Upper lobe of left lung (tissue), 6 donors: ENCODE measurements at regions not wholly inside any gene's neighbourhood (a gene's known extent, or its start where the extent isn't known, plus 50 kb on each side); places are given as distances from the start of the nearest gene placed in this dataset.
"Not testable (repeated sequence)": the region's sequence is repeated elsewhere in the genome, so short reads cannot be mapped to it uniquely, and the experiment has no call there.

ENCODE experiments used
- ATAC-seq, 2 donors: fragments of 200-7000 bp; cut with Tn5 transposase; one replicate each; pipeline ENCODE4 v1.9.1; 2022; ENCODE audit warnings: mild to moderate bottlenecking in 2 of 2, moderate library complexity in 2 of 2; ENCODE audit not compliant: low FRiP score in 2 of 2
- DNase-seq, 2 donors: peaks; one replicate each; pipeline ENCODE4 v3.0.0-alpha.2; 2019 to 2020
- H3K27ac ChIP-seq, 4 donors: fragments of 200-600 bp; sonication (generic); one replicate each; pipeline ENCODE4 v1.5.1; 2016 to 2019
- H3K27me3 ChIP-seq, 4 donors: fragments of 200-600 bp; sonication (generic); one replicate each; pipeline ENCODE4 v1.5.1; 2017 to 2019
- H3K36me3 ChIP-seq, 4 donors: fragments of 200-600 bp; sonication (generic); one replicate each; pipeline ENCODE4 v1.5.1; 2016 to 2019
- H3K4me1 ChIP-seq, 4 donors: fragments of 200-600 bp; sonication (generic); one replicate each; pipeline ENCODE4 v1.5.1; 2018 to 2019
- H3K4me3 ChIP-seq, 4 donors: fragments of 200-600 bp; sonication (generic); one replicate each; pipeline ENCODE4 v1.5.1; 2017 to 2019; ENCODE audit warnings: mild to moderate bottlenecking in 2 of 4, moderate library complexity in 1 of 4
- H3K9me3 ChIP-seq, 4 donors: fragments of 200-600 bp; sonication (generic); one replicate each; pipeline ENCODE4 v1.5.1; 2018 to 2019
- CTCF ChIP-seq, 6 experiments: fragments of 450-650 bp in 4 of 6; fragments of 200-600 bp in 2 of 6; sonication (generic) in 2 of 6; IDR thresholded peaks; one replicate each; pipeline ENCODE4 v1.5.1; 2016 to 2019; ENCODE audit warnings: antibody characterized with exemption in 6 of 6
- EP300 ChIP-seq, 4 donors: sonication (generic); formaldehyde crosslinking; IDR thresholded peaks; one replicate each; pipeline ENCODE4 v1.5.1; 2017; ENCODE audit warnings: antibody characterized with exemption in 4 of 4, control low read depth in 2 of 4
- POLR2A ChIP-seq, 4 donors: fragments of 450-650 bp; IDR thresholded peaks; one replicate each; pipeline ENCODE4 v1.5.1; 2016 to 2017; ENCODE audit warnings: antibody characterized with exemption in 4 of 4, mild to moderate bottlenecking in 2 of 4
- POLR2AphosphoS5 ChIP-seq, 2 donors: sonication (generic); formaldehyde crosslinking; IDR thresholded peaks; one replicate each; pipeline ENCODE4 v1.5.1; 2017; ENCODE audit warnings: antibody characterized with exemption in 2 of 2
- WGBS, 2 donors: methylation state at CpG; one replicate each; pipeline ENCODE4 v1.1.5; 2017 to 2018; 5-methylcytosine and 5-hydroxymethylcytosine counted together
- donor health status: DM: no; HTN: no; CAD: no; lungs with moderate emphysema.
- donor health status: DM: no; HTN: yes; CAD: no; lungs with severe emphysema.

GRCh38 chr11:22521226-22521625 is 104.4 kb downstream of the FANCF start:
- no peak for DNase-seq
- Histone ChIP-seq H3K27me3 (no peaks in the 10 kb centered on the region), H3K36me3 (no peaks in the 10 kb centered on the region), H3K27ac (no peak overlapping the region), H3K9me3 (no peaks in the 10 kb centered on the region), H3K4me3 (no peak overlapping the region), H3K4me1 (no peaks in the 10 kb centered on the region)
- no peak for ATAC-seq
- 84 to 86% methylated on average over 2 of the region's 2 CpGs for WGBS, 2 donors
- no peak for TF ChIP-seq CTCF (IDR thresholded peaks at IDR 0.05)

- Histone ChIP-seq H3K4me3 (no peak overlapping the region), H3K4me1 (no peaks in the 10 kb centered on the region), H3K27me3 (no peaks in the 10 kb centered on the region), H3K9me3 (no peaks in the 10 kb centered on the region), H3K27ac (no peak overlapping the region), H3K36me3 (no peaks in the 10 kb centered on the region)
- TF ChIP-seq CTCF (IDR thresholded peaks at IDR 0.05) (no peak), POLR2A (IDR thresholded peaks at IDR 0.05) (no peak), POLR2AphosphoS5 (IDR thresholded peaks at IDR 0.05) (no peak), EP300 (IDR thresholded peaks at IDR 0.05) (no peak)
- DNase-seq (no peak), ATAC-seq (no peak)
These were observed 105.1 kb downstream of the FANCF start for GRCh38 chr11:22520521-22520920.

- not testable (repeated sequence) for H3K9me3 ChIP-seq, H3K4me1 ChIP-seq, H3K27me3 ChIP-seq, DNase-seq, H3K4me3 ChIP-seq, H3K27ac ChIP-seq, ATAC-seq, H3K36me3 ChIP-seq
- WGBS, 2 donors: 79 to 84% methylated on average over 2 of the region's 2 CpGs
These were observed 107.3 kb downstream of the FANCF start for GRCh38 chr11:22518344-22518743.

- 83 to 84% methylated on average over 5 of the region's 5 CpGs for WGBS, 2 donors
- no peak for ATAC-seq
- no peak for DNase-seq
These were observed 109.5 kb downstream of the FANCF start for GRCh38 chr11:22516111-22516510.

GRCh38 chr11:22512457-22512856 is 113.2 kb downstream of the FANCF start:
- ATAC-seq: no peak
- H3K27ac ChIP-seq: no peak overlapping the region

More at GRCh38 chr11:22516111-22516510, 109.5 kb downstream of the FANCF start:
- Histone ChIP-seq H3K27me3 (no peaks in the 10 kb centered on the region), H3K4me3 (no peak overlapping the region), H3K4me1 (no peaks in the 10 kb centered on the region), H3K36me3 (no peaks in the 10 kb centered on the region), H3K9me3 (no peaks in the 10 kb centered on the region), H3K27ac (no peak overlapping the region)
- no peak for TF ChIP-seq POLR2A (IDR thresholded peaks at IDR 0.05)
- no peak for TF ChIP-seq CTCF (IDR thresholded peaks at IDR 0.05)
- no peak for TF ChIP-seq POLR2AphosphoS5 (IDR thresholded peaks at IDR 0.05)
- TF ChIP-seq EP300 (IDR thresholded peaks at IDR 0.05): no peak

More at GRCh38 chr11:22512457-22512856, 113.2 kb downstream of the FANCF start:
- Histone ChIP-seq H3K4me1 (no peaks in the 10 kb centered on the region), H3K9me3 (no peaks in the 10 kb centered on the region), H3K4me3 (no peak overlapping the region), H3K36me3 (no peaks in the 10 kb centered on the region), H3K27me3 (no peaks in the 10 kb centered on the region)
- DNase-seq: no peak
- TF ChIP-seq CTCF (IDR thresholded peaks at IDR 0.05): no peak
- WGBS, 2 donors: 24 to 27% methylated on average over 1 of the region's 1 CpG
